ENCODE measurements at regions not wholly inside any gene's neighbourhood (a gene's known extent, or its start where the extent isn't known, plus 50 kb on each side); places are given as distances from the start of the nearest gene placed in this dataset.

GRCh38 chr10:10765017-10765416 lies 252.7 kb upstream of the CELF2 start:
- Histone ChIP-seq H3K36me3 (ENCODE audit: low read depth) (no peaks in the 10 kb centered on the region), H3K9me3 (no peaks in the 10 kb centered on the region), H3K4me3 (no peak overlapping the region), H3K4me1 (ENCODE audit: low read depth) (no peaks in the 10 kb centered on the region)
- no peak for TF ChIP-seq CTCF (IDR thresholded peaks at IDR 0.05)
- ATAC-seq (no peak), DNase-seq (no peak)
- intact Hi-C loops (cut with DNase I, micrococcal nuclease): no loop called here

- Histone ChIP-seq H3K4me1 (ENCODE audit: low read depth) (no peaks in the 10 kb centered on the region), H3K4me3 (no peak overlapping the region), H3K9me3 (no peaks in the 10 kb centered on the region), H3K36me3 (ENCODE audit: low read depth) (no peaks in the 10 kb centered on the region)
- ATAC-seq (no peak), DNase-seq (no peak)
- no peak for TF ChIP-seq CTCF (IDR thresholded peaks at IDR 0.05)
- intact Hi-C loops (cut with DNase I, micrococcal nuclease): no loop called here
Measured at GRCh38 chr10:10772411-10772810, 245.3 kb upstream of the CELF2 start.

- Histone ChIP-seq H3K36me3 (ENCODE audit: low read depth) (no peaks in the 10 kb centered on the region), H3K9me3 (no peaks in the 10 kb centered on the region), H3K4me1 (ENCODE audit: low read depth) (no peaks in the 10 kb centered on the region), H3K4me3 (no peak overlapping the region)
- no peak for TF ChIP-seq CTCF (IDR thresholded peaks at IDR 0.05)
- no peak for DNase-seq
- ATAC-seq: no peak
- intact Hi-C loops (cut with DNase I, micrococcal nuclease): no loop called here
Measured at GRCh38 chr10:10772874-10773508, 244.7 kb upstream of the CELF2 start.

GRCh38 chr10:10774416-10774815 lies 243.3 kb upstream of the CELF2 start:
- H3K4me3 ChIP-seq: no peak overlapping the region
- no peaks in the 10 kb centered on the region for H3K4me1 ChIP-seq (ENCODE audit: low read depth)
- ATAC-seq (no peak), DNase-seq (no peak)
- intact Hi-C loops (cut with DNase I, micrococcal nuclease): no loop called here
- H3K36me3 ChIP-seq (ENCODE audit: low read depth): no peaks in the 10 kb centered on the region
- no peak for TF ChIP-seq CTCF (IDR thresholded peaks at IDR 0.05)
- no peaks in the 10 kb centered on the region for H3K9me3 ChIP-seq

GRCh38 chr10:10776363-10776762 lies 241.3 kb upstream of the CELF2 start:
- no peak for DNase-seq
- H3K4me3 ChIP-seq: no peak overlapping the region
- ATAC-seq: no peak
- intact Hi-C loops (cut with DNase I, micrococcal nuclease): no loop called here
- TF ChIP-seq CTCF (IDR thresholded peaks at IDR 0.05): no peak
- H3K9me3 ChIP-seq: no peaks in the 10 kb centered on the region
- H3K36me3 ChIP-seq (ENCODE audit: low read depth): no peaks in the 10 kb centered on the region
- H3K4me1 ChIP-seq (ENCODE audit: low read depth): no peaks in the 10 kb centered on the region

- Histone ChIP-seq H3K4me1 (ENCODE audit: low read depth) (no peaks in the 10 kb centered on the region), H3K36me3 (ENCODE audit: low read depth) (no peaks in the 10 kb centered on the region), H3K9me3 (no peaks in the 10 kb centered on the region), H3K4me3 (no peak overlapping the region)
- DNase-seq: no peak
- intact Hi-C loops (cut with DNase I, micrococcal nuclease): no loop called here
- no peak for ATAC-seq
- TF ChIP-seq CTCF (IDR thresholded peaks at IDR 0.05): no peak
Measured at GRCh38 chr10:10777279-10777678, 240.4 kb upstream of the CELF2 start.

Data from mucosa of descending colon (tissue), 3 donors.